Embryonic facial prominence (tissue), 1 donor: ENCODE measurements at regions not wholly inside any gene's neighbourhood (a gene's known extent, or its start where the extent isn't known, plus 50 kb on each side); places are given as distances from the start of the nearest gene placed in this dataset.
"Not testable (repeated sequence)": the region's sequence is repeated elsewhere in the genome, so short reads cannot be mapped to it uniquely, and the experiment has no call there.

Experiments
- DNase-seq: peaks from one replicate; pipeline ENCODE4 v3.0.0-alpha.2; 2016; ENCODE audit errors: extremely low spot score

DNA sequence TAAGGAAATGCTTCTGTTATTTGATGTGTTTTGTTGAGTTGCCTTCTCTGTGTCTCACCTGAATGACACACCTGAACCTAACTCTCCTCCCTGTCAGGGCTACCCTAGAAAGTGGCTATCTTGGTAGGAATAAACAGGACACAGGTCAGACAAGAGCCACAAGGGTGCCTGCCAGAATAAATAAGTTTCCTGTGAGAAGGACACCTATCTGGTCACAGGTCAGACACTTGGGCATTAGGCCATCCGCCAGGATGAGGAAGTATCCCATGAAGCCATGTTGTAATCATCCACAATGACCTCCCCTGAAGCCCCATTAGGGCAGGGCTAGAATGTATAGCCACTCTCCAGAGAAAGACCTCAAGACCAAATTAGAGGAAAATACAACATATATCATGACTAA lies 318.8 kb downstream of the ZNF674 start:
- no peak for DNase-seq

DNA sequence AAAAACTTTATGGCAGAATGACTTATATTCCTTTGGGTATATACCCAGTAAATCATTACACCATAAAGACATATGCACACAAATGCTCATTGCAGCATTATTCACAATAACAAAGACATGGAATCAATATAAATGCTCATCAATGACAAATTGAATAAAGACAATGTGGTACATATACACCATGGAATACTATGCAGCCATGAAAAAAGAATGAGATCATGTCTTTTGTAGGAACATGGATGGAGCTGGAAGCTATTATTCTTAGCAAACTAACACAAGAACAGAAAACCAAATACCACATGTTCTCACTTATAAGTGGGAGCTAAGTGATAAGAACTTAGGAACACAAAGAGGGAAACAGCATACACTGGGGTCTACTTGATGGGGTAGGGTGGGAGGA lies 321.7 kb downstream of the ZNF674 start:
- DNase-seq = not testable (repeated sequence)

DNA sequence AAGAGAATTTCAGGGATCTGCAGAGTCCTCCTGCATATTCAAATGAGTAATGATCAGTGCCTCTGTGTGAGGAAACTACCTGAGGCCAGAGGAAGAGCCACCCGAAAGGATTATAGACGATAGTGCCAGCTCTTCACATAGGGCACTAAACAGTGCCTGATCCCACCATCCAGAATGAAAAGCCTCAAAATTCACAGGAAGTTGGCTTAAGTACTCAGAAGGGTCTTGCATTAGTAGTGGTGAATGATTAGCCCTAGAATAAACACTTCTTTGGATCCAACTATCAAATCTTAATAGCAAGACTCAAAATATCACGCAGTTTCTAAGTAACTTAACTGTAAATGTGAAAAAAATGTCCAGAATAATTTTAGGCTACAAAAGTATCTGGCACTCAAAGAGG lies 324.4 kb downstream of the ZNF674 start:
- no peak for DNase-seq

DNA sequence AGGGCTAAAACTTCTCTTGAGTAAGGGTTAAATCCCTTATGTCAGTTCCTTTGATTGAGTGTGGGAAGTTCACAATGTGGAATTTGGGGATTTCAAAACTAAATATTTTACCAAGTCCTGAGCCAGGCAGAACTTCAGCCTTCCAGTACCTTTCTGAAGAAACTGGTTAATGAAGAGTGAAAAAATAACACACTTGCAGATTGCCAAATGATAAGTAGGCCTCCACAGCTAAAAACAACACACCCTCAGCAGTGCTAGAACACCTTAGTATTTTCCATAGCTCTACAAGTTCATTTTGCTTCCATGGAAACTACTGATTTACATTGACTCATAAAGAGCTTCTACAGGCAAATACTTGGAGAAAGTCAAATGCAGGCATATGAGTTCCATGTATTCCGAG lies 326.8 kb downstream of the ZNF674 start:
- no peak for DNase-seq

DNA sequence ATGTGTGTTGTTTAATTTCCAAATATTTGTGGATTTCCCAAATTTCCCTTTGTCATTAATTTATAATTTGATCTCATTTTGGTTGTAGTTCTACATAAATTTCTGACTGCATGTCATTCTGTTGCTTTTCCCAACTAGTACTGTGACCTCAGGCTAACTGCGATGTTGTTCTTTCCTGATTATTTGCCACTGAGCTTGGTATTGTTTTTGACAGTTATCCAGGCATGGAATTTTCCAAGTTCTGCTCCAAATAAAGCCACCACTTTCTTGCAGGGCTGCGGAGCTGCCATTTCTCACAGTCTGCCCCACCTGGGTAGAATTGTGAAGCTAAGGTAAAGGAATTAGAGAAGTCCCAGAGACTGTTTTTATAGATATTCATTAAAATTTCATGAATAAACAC lies 328.8 kb downstream of the ZNF674 start:
- no peak for DNase-seq

DNA sequence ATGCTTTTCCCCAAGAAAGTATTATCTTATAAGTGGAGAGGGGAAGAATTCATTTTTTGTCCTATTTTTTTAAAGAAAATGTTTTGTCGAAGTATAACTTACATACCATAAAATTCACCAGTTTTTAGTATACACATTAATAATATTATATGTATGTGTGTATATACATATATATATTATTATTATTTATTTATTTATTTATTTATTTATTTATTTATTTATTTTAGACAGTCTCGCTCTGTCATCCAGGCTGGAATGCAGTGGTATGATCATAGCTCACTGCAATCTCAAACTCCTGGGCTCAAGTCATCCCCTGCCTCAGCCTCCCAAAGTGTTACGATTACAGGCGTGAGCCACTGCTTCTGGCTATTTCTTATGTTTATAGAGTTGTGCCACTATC lies 334.1 kb downstream of the ZNF674 start:
- no peak for DNase-seq

DNA sequence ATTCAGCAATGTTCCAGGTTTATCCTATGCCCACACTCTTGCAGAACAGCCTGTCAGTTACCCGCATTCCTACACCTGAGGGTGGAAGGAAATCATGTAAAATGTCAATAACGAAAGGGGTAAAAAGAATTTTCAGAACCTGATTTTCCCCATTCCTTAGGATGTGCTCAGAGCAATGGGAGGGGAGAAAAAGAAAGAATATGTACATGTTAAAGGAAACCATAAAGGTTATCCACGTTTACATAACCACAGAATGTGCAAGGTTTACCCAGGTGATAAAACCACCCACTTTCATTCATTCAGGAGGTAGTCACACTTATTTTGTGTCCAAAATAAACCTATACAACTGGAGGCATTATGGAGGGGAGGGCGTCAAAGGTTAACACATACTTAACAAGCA lies 335.5 kb downstream of the ZNF674 start:
- no peak for DNase-seq

DNA sequence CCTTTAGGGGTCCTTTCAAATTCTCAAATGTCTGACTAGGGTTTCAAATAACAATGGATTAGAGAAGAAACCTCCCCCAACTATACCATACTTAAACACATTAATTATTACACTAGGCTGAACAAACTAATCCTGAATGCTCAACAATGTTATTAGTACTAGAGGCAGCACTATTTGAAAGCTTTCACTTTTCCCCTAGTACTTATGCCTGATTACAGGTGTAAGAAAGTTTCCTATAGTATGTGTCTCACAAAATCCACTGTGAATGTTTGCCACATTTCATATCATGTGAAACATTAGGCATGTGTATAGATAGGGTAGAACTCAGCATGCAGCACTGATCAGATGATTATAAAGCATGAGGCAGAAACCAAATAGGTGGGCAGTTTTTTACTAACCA lies 336.2 kb downstream of the ZNF674 start:
- DNase-seq = no peak

DNA sequence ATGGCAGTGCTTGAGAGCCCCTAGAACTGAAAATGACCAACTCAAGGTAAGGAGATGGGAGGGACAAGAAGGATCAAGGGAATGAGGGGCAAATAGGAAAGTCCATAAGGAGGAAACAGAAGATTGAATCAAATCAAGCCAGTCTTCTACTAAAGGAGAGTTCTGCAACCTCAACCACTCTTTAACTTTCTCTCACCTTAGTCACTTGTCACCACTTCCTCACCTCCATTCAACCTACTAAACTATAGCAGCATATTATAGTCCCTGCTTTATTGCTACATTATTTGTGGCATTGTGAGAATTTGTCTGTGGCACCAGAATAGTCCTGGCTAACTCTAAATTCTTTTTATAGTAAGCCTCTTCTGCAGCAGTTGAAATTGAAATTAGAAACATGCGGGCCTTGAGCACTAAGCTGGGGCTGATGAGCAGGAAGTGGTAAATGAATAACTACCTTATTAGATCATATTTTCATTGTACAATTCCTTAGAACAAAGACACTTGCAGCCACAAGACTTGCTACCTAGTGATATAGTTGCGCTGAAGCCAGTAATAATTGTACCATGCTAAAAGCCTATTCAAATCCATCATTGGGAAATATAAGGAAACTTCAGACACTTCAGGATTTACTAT lies 336.9 kb downstream of the ZNF674 start:
- DNase-seq = no peak

DNA sequence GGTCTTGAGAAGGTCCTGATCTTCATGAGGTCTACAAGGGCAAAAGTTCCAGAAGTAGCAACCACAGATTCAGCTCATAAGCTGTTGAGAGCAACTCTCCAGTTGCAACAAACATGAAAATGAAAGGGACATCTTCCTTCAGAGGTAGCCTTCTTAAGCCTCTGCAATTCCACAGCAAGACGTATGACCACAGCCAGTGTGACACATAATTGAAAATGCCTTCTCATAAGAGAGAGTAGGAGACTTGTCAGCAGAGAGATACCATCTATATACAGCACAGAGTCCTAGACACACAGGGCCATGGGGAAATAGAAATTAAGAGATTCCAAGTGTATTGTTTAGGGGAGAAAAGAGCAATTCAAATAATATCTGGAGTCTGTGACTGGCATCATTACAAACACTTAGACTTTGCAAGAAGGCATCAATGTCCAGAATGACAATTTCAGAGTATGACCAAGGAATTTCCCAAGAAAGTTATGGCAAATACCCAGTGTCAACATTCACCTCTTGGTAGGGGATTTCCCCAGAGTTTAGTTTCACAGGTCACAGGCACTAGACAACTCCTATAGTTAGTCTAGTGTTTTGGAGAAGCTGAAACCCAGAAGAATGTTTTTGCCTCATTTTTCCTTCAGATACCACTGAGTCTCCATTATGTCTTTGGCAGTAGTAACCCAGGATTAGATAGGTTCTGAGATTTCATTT lies 340.3 kb downstream of the ZNF674 start:
- DNase-seq = no peak

DNA sequence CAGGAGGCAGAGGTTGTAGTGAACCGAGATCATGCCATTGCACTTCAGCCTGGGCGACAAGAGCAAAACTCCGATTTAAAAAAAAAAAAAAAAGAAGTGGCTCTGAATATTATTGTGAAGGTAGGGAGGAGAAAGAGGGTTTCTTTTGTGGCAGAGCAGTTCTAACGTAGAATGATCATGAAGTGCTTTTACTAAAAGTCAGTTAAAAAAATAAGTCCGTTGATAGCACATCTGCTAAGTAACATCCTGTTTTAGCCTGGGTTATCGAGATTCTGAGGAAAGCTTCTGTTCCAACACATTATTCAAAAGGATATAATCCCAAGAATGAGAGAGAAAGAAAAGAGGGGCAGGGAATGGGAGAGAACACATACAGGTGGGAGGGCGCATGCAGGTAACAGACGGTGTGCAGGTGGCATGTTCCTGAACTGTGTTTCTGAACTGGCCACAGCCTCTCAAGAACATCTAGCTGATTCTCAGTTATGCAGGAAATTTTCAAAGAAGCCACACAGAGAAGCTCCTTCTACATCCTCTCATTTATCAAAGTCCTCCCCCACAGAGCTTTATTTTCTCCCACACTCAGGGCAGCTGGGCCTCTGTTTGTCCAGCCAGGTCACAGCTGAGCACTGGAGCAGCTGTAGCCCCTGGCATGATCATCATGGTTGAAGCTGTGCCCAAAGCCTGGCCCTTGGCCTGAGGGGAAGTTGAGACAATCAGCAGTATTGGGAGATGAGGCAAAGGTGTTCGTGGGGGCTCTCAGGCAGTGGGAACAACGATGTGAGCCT lies 342.3 kb downstream of the ZNF674 start:
- no peak for DNase-seq

DNA sequence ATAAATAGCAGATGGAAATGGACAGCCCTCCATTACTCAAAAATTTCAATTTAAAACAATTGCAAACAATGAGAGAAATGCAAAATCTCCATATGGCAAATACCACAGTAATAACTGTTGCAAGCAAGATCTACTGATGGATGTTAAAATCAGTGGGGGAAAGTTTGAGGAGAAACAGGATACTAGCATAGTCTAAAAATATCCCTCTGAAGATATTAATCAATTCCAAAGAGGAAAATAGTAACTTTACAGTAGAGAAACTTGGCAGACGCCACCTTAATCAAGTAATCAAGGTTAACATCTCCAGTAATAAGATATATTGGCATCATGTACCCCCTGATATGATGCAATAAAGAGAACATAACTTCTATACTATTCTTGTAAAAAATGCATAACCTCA lies 344.8 kb downstream of the ZNF674 start:
- DNase-seq = no peak

DNA sequence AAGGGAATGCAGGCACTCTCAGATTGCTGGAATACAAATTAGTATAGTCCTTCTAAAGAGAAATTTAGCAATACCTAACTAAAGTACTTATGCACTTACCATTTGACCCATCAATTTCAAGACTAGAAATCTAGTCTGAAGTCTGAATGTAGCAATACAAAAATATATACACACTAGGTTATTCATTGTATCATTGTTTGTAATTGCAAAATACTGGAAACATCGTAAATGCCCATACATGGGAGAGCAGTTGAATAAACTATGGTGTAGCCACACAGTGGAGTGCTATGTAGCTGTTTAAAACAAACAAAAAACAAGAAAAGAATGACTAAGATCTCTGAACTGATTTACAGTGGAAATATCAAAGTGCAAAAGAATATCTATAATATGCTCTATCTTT lies 346.4 kb downstream of the ZNF674 start:
- DNase-seq = no peak

DNA sequence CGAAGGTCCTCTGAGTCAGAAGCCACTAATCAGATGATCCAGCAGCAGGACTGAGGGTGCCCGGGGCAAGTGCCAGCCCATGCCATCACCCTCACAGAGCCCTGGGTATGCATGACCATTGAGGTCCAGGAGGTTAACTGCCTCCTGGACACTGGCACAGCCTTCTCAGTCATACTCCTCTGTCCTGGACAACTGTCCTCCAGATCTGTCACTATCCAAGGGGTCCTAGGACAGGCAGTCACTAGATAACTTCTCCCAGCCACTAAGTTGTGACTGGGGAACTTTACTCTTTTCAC lies 358.5 kb downstream of the ZNF674 start:
- not testable (repeated sequence) for DNase-seq

DNA sequence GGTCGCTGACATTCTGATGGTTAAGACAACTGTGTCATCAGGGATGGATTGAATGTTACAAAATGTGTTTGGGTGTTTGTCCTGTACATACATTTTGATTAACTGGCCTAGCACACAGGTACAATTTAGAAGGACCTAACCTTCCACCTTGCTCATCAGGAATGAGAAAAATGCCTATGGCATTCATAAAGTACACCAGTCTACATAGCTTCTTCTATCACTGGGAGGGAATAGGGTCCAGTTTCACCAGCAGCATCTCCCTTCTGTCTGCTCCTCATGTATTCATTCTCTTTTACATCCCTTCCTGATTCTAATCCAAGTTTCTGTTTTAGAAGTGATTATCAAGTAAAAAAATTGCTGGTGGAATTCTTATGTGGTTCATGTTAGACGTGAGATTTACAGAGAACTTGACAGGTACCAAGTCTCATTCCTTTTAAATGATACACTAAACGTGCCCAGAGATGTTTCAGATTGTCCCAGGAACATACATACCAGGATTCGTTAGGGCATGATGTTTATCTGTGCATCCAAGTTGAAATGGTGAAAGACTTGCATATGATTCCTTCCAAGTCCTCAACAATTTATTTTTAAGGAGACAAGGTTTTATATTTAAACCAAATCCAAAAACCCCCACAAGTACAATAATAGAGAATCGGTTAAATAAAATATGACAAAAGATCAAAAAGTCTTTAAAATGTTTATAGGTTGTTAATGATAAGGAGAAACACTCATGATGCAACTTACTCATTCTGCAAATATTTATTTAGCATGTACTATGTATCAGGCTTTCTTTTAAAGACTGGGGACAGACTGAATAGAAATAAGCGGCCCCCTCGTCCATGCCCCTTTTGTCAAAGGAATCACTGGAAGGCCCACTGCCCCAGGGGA lies 359.1 kb downstream of the ZNF674 start:
- DNase-seq = no peak

DNA sequence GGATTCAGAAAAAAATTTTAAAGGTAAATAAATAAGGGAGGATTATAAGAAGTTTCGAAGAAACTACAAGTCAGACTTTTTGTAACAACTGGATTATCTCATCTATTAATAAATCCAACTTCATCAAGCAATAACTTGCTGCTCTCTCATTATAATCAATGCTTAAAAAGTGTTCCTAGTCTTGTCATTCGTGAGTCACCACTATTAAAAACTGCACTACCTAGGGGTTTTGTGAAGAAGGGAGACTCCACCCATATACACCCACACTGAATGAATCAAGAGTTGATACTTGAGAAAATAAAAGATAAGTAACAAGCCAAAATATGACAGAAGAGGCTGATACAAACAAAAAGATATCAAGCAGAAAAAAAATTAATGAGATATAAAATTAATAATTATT lies 360.5 kb downstream of the ZNF674 start:
- no peak for DNase-seq

DNA sequence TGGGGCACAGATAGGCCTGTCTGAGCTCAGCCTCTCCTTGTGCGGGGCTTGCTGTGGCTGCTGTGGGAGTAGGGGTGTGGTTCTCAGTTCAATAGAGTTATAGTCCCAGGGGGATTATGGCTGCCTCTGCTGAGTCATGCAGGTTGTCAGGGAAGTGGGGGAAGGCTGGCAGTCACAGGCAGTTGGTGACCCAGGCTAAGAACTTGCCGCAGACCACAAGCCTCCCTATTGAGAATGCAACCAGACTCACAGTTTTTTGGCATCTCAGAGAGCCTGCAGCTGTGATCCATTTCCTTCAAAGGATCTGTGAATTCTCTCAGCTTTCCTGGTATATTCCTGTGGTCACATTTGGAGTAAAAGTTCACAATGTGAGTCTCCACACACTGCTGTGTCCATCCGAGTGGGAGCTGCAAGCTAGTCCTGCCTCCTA lies 364.9 kb downstream of the ZNF674 start:
- DNase-seq = no peak

DNA sequence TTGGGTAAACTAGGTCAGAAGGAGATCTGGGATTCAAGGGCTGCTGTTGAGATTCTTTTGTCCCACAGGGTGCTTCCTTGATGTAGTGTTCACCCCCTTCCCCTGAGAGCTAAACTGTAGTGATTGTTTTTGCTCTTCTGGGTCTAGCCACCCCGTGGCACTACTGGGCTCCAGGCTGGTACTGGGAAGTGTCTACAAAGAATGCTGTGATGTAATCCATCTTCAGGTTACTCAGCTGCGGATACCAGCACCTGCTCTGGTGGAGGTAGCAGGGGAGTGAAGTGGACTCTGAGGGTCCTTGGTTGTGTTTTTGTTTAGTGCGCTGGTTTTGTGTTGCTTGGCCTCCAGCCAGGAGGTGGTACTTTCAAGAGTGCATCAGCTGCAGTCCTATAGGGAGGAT lies 365.5 kb downstream of the ZNF674 start:
- no peak for DNase-seq

DNA sequence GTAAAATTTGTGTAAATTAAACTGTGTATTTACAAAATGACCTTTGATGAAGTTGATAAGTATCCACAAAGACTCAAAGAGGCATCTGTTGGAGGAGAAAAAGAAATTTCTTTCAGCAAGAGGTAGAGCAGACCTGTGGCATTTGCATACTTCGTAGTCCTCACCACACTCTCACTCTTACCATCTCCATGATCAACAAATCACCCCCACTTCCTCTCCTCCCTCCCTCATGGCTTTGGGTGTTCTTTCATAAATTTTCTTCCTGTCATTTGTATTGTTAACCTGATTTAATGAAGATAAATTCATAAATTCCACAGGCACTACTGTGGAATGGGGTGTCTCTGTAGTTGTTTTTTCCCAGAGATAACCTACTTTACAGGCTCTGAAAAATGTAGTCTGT lies 366.5 kb downstream of the ZNF674 start:
- DNase-seq = no peak

DNA sequence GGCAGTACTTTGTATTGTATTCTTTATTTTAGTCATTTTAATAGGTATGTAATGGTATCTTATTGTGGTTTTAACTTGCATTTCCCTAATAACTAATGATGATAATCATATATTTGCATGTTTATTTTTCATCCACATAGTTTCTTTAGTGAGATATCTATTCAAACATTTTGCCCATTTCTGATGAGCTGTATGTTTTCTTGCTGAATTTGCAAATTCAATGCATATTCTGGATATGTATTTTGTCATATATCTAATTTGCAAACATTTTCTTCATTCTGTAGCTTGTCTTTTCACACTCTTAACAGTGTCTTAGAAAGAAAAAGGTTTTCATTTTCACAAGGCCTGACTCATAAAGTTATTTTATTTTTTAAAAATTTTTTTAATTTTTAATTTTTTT lies 372.1 kb downstream of the ZNF674 start:
- DNase-seq = no peak

DNA sequence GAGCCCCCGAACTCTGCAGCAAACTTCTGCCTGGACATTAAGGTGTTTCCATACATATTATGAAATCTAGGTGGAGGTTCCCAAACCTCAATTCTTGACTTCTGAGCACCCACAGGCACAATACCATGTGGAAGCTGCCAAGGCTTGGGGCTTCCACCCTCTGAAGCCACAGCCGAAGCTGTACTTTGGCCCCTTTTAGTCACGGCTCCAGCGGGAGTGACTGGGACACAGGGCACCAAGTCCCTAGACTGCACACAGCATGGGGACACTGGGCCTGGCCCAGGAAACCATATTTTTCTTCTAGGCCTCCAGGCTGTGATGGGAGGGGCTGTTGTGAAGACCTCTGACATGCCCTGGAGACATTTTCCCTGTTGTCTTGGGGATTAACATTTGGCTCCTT lies 373.8 kb downstream of the ZNF674 start:
- DNase-seq = not testable (repeated sequence)

DNA sequence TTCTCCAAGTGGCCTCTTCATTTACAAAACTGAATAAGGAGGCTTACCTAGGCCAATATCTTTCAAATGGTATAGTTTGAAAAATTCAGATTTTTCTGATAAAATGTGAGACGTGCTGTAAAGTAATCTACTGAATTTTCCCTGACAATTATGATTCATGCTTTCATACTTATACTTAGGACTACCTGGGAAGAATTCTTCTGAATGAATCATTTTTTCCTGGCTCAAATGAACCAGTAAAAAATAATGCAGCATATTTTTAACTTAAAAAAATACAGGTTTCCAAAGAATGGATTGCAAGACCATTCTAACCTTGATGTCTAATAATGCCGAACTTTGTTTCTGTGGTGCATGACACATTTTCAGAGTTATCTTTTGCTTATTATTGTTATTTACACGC lies 375.4 kb downstream of the ZNF674 start:
- no peak for DNase-seq
